T-cell (primary cell): ENCODE measurements at regions not wholly inside any gene's neighbourhood (a gene's known extent, or its start where the extent isn't known, plus 50 kb on each side); places are given as distances from the start of the nearest gene placed in this dataset.
"Not testable (repeated sequence)": the region's sequence is repeated elsewhere in the genome, so short reads cannot be mapped to it uniquely, and the experiment has no call there.

Source experiments
- ATAC-seq, 4 experiments: fragments of 200-7000 bp in 3 of 4; fragments of 150-1000 bp in 1 of 4; cut with Tn5 transposase; replicated peaks in 1 of 4; 1 replicate in 3 of 4; 2 replicates in 1 of 4; pipeline ENCODE4 v1.10.0; 2021; ENCODE audit warnings: moderate library complexity in 3 of 4, mild to moderate bottlenecking in 2 of 4, moderate number of reproducible peaks in 1 of 4
- CTCF ChIA-PET, 2 donors: fragments of 300-600 bp; sonication (Branson Sonifier 250); formaldehyde crosslinking; loops; one replicate each; lab custom pipeline; 2022; ENCODE audit warnings: antibody characterized with exemption in 2 of 2; lab: Charles Lee
- POLR2A ChIA-PET, 2 donors: fragments of 300-600 bp; sonication (Branson Sonifier 250); formaldehyde crosslinking; loops; one replicate each; lab custom pipeline; 2022; ENCODE audit warnings: antibody characterized with exemption in 2 of 2; lab: Charles Lee
- DNase-seq, 35 experiments: peaks; one replicate each; pipeline versions ENCODE4 v3.0.0 to v3.0.0-alpha.2; 2013 to 2023
- H3K27ac ChIP-seq: one replicate; pipeline ENCODE4 v1.5.1; 2013; ENCODE audit warnings: low read length
- H3K27me3 ChIP-seq, 2 experiments: replicated peaks in 1 of 2; 1 replicate in 1 of 2; 2 replicates in 1 of 2; pipeline versions ENCODE4 v1.6.1 to v1.7.0; 2013; ENCODE audit warnings: low read length in 1 of 2, mixed read lengths in 1 of 2; ENCODE audit not compliant: control insufficient read depth in 2 of 2, insufficient read depth in 2 of 2; ENCODE audit errors: extremely low read depth in 1 of 2
- H3K36me3 ChIP-seq, 2 donors: 1 replicate in 1 of 2; 2 replicates in 1 of 2; pipeline versions ENCODE4 v1.6.1 to v1.7.0; 2013; ENCODE audit warnings: low read length in 1 of 2; ENCODE audit not compliant: control insufficient read depth in 2 of 2, insufficient read depth in 1 of 2; ENCODE audit errors: extremely low read depth in 1 of 2
- H3K4me1 ChIP-seq, 2 experiments: 1 replicate in 1 of 2; 2 replicates in 1 of 2; pipeline versions ENCODE4 v1.6.1 to v1.7.0; 2013; ENCODE audit warnings: low read length in 2 of 2, mixed read lengths in 1 of 2; ENCODE audit not compliant: insufficient read depth in 2 of 2, control insufficient read depth in 1 of 2; ENCODE audit errors: extremely low read depth in 1 of 2
- H3K4me3 ChIP-seq, 2 donors: 1 replicate in 1 of 2; 2 replicates in 1 of 2; pipeline versions ENCODE4 v1.5.1 to v1.7.0; 2013; ENCODE audit warnings: mild to moderate bottlenecking in 2 of 2, low read length in 1 of 2, moderate library complexity in 1 of 2; ENCODE audit not compliant: control insufficient read depth in 1 of 2; ENCODE audit errors: extremely low read depth in 1 of 2
- H3K9me3 ChIP-seq: 2 replicates; pipeline ENCODE4 v1.7.0; 2013
- H3K27ac Mint-ChIP-seq, 2 donors: one replicate each; pipeline ENCODE4 v1.8.0; 2020 to 2021; ENCODE audit warnings: mild to moderate bottlenecking in 2 of 2, mixed read lengths in 2 of 2
- H3K27me3 Mint-ChIP-seq, 2 donors: one replicate each; pipeline ENCODE4 v1.8.0; 2021 to 2022; ENCODE audit warnings: mixed read lengths in 2 of 2
- H3K36me3 Mint-ChIP-seq: one replicate; pipeline ENCODE4 v1.8.0; 2021; ENCODE audit warnings: mixed read lengths
- H3K4me1 Mint-ChIP-seq, 3 donors: one replicate each; pipeline ENCODE4 v1.8.0; 2020 to 2022; ENCODE audit warnings: mixed read lengths in 3 of 3, mild to moderate bottlenecking in 1 of 3
- H3K4me3 Mint-ChIP-seq, 3 donors: one replicate each; pipeline ENCODE4 v1.8.0; 2020 to 2022; ENCODE audit warnings: mild to moderate bottlenecking in 3 of 3, mixed read lengths in 3 of 3, moderate library complexity in 3 of 3
- H3K9me3 Mint-ChIP-seq, 3 donors: one replicate each; pipeline ENCODE4 v1.8.0; 2020 to 2022; ENCODE audit warnings: mixed read lengths in 3 of 3
- WGBS: methylation state at CpG from one replicate; pipeline ENCODE4 v1.1.5; 2013; ENCODE audit warnings: missing lambda C conversion rate; ENCODE audit not compliant: insufficient coverage; 5-methylcytosine and 5-hydroxymethylcytosine counted together

- H3K36me3 ChIP-seq, H3K4me3 ChIP-seq, H3K27ac ChIP-seq, H3K36me3 Mint-ChIP-seq, ATAC-seq, H3K4me3 Mint-ChIP-seq, DNase-seq, H3K4me1 Mint-ChIP-seq, H3K4me1 ChIP-seq, POLR2A ChIA-PET, H3K27ac Mint-ChIP-seq, H3K27me3 Mint-ChIP-seq, H3K27me3 ChIP-seq, H3K9me3 ChIP-seq, CTCF ChIA-PET: not testable (repeated sequence)
- 76% methylated on average over 5 of the region's 7 CpGs for WGBS
- peaks cover 16 to 26% (median 19%) of the 10 kb centered on the region in 3 donors for H3K9me3 Mint-ChIP-seq
Measured at GRCh38 chr10:20370977-20371533, 526.1 kb downstream of the NEBL start.

- POLR2A ChIA-PET: interaction anchor here in 1 of 2 donors (0.5 kb wide), 1 partner anchor 631 kb away, joined by 5 read pairs; no protein-coding TSS in a partner anchor
- CTCF ChIA-PET: no interaction called here
Measured at GRCh38 chr10:20369863-20370736, 527.0 kb downstream of the NEBL start.

DNA sequence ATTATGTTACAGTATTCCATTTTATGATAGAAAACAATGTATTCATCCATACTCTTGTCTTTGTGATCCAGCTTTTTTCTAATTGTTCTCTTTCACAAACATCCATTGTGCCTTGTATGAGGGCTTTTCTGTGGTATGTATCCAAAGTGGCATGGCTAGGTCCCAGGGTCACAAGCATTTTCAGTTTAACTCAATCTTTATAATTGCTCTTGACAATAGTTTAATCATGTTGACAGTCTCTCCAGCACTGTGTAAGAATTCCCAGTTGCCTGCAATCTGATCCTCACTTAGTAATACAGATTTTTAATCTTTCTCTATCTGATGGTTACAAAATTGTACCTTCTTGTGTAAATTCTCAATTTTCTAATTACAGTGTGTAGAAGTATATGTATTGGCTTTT, 533.4 kb downstream of the NEBL start:
- Mint-ChIP-seq H3K36me3 (no peaks in the 10 kb centered on the region), H3K27me3 (no peaks in the 10 kb centered on the region), H3K9me3 (peaks cover 6 to 30% (median 12%) of the 10 kb centered on the region in 3 donors), H3K4me3 (no peak overlapping the region), H3K27ac (no peak overlapping the region), H3K4me1 (no peaks in the 10 kb centered on the region)
- ATAC-seq (no peak), DNase-seq (no peak)
- Histone ChIP-seq H3K9me3 (no peaks in the 10 kb centered on the region), H3K4me3 (no peak overlapping the region), H3K27ac (no peak overlapping the region), H3K4me1 (no peaks in the 10 kb centered on the region), H3K27me3 (no peaks in the 10 kb centered on the region), H3K36me3 (no peaks in the 10 kb centered on the region)
- CTCF ChIA-PET: no interaction called here
- POLR2A ChIA-PET: no interaction called here

More at GRCh38 chr10:20369863-20370736, 527.0 kb downstream of the NEBL start:
- DNase-seq: no peak
- Mint-ChIP-seq H3K27ac (no peak overlapping the region), H3K4me1 (no peaks in the 10 kb centered on the region), H3K36me3 (no peaks in the 10 kb centered on the region), H3K9me3 (peaks cover 16 to 30% (median 19%) of the 10 kb centered on the region in 3 donors), H3K27me3 (no peaks in the 10 kb centered on the region), H3K4me3 (no peak overlapping the region)
- Histone ChIP-seq H3K4me3 (peak overlapping the region in 1 of 2 donors; percentile 15), H3K4me1 (no peaks in the 10 kb centered on the region), H3K9me3 (no peaks in the 10 kb centered on the region), H3K36me3 (no peaks in the 10 kb centered on the region), H3K27ac (no peak overlapping the region), H3K27me3 (peaks cover 0 to 3% of the 10 kb centered on the region in 2 experiments)
- WGBS: 75% methylated on average over 4 of the region's 9 CpGs
- ATAC-seq: no peak

DNA sequence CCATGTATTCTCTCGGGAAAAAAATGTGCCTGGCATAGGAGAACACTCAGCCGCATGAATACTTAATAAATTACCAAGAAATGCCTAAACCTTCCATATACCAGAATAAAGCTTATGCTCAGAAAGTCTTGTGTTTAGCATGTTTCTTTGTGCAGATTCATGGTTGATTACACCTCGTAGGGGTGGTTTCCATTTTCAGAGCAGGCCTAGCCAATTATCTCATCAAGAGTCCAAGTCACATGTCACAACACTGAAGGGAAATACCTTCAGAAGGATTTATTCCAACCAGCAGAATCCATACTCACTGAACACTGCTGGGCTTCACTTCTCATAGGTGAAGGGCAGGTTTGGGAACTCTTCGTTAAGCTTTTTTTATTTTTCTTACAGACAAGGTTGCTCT, 539.7 kb downstream of the PLXDC2 start:
- no peaks in the 10 kb centered on the region for H3K4me1 Mint-ChIP-seq
- ChIA-PET CTCF (no interaction called here), POLR2A (no interaction called here)
- Histone ChIP-seq H3K27me3 (no peaks in the 10 kb centered on the region), H3K27ac (no peak overlapping the region), H3K9me3 (peaks cover 6% of the 10 kb centered on the region), H3K36me3 (no peaks in the 10 kb centered on the region), H3K4me1 (no peaks in the 10 kb centered on the region), H3K4me3 (no peak overlapping the region)
- H3K9me3 Mint-ChIP-seq: peaks cover 5 to 28% (median 13%) of the 10 kb centered on the region in 3 donors
- no peaks in the 10 kb centered on the region for H3K27me3 Mint-ChIP-seq
- H3K4me3 Mint-ChIP-seq: no peak overlapping the region
- H3K27ac Mint-ChIP-seq: no peak overlapping the region
- ATAC-seq (no peak), DNase-seq (no peak)
- no CpG with 5 or more reads among the region's 4 CpGs for WGBS
- no peaks in the 10 kb centered on the region for H3K36me3 Mint-ChIP-seq

GRCh38 chr10:20355011-20355410, 538.8 kb downstream of the PLXDC2 start:
- Mint-ChIP-seq H3K27ac (no peak overlapping the region), H3K4me1 (no peaks in the 10 kb centered on the region), H3K9me3 (peaks cover 5 to 25% (median 12%) of the 10 kb centered on the region in 3 donors), H3K27me3 (no peaks in the 10 kb centered on the region), H3K36me3 (no peaks in the 10 kb centered on the region), H3K4me3 (no peak overlapping the region)
- POLR2A ChIA-PET: no interaction called here
- Histone ChIP-seq H3K36me3 (no peaks in the 10 kb centered on the region), H3K27me3 (no peaks in the 10 kb centered on the region), H3K27ac (no peak overlapping the region), H3K4me1 (no peaks in the 10 kb centered on the region), H3K9me3 (peaks cover 6% of the 10 kb centered on the region), H3K4me3 (no peak overlapping the region)
- no CpG with 5 or more reads among the region's 3 CpGs for WGBS
- CTCF ChIA-PET: no interaction called here
- ATAC-seq (no peak), DNase-seq (no peak)

- Histone ChIP-seq H3K27me3 (no peaks in the 10 kb centered on the region), H3K4me1 (no peaks in the 10 kb centered on the region), H3K4me3 (no peak overlapping the region), H3K27ac (no peak overlapping the region), H3K36me3 (no peaks in the 10 kb centered on the region), H3K9me3 (peaks cover 6% of the 10 kb centered on the region)
- Mint-ChIP-seq H3K9me3 (peaks cover 5 to 24% (median 10%) of the 10 kb centered on the region in 3 donors), H3K27me3 (no peaks in the 10 kb centered on the region), H3K36me3 (no peaks in the 10 kb centered on the region), H3K4me1 (no peaks in the 10 kb centered on the region), H3K27ac (no peak overlapping the region), H3K4me3 (no peak overlapping the region)
- no peak for DNase-seq
- CTCF ChIA-PET: no interaction called here
- no peak for ATAC-seq
- WGBS: no CpG with 5 or more reads among the region's 1 CpG
- POLR2A ChIA-PET: no interaction called here
Measured at GRCh38 chr10:20354166-20354565, 537.9 kb downstream of the PLXDC2 start.
